GM12878 (cell line): ENCODE measurements at regions not wholly inside any gene's neighbourhood (a gene's known extent, or its start where the extent isn't known, plus 50 kb on each side); places are given as distances from the start of the nearest gene placed in this dataset.

Experiments
- ATAC-seq: fragments of 200-7000 bp; cut with Tn5 transposase; 3 replicates; pipeline ENCODE4 v1.9.1; 2020; ENCODE audit warnings: mild to moderate bottlenecking, moderate library complexity
- BruUV-seq: library from RNA; stranded (reverse); fragments of 400-500 nt; replicated peaks from 2 replicates; lab custom pipeline; 2021; lab: Mats Ljungman, UMichigan
- CTCF ChIA-PET: fragments of 300-600 bp; sonication (Branson Sonifier 250); formaldehyde crosslinking; extraction: SDS; loops from one replicate; lab custom pipeline; 2021; ENCODE audit warnings: inconsistent platforms; lab: Yijun Ruan, JAX
- POLR2A ChIA-PET: fragments of 350-600 bp; formaldehyde crosslinking; extraction: SDS; loops from one replicate; lab custom pipeline; 2021; ENCODE audit warnings: inconsistent platforms; lab: Charles Lee
- RAD21 ChIA-PET: fragments of 300-600 bp; sonication (Branson Sonifier 250); formaldehyde crosslinking; loops from one replicate; lab custom pipeline; 2023; ENCODE audit warnings: antibody characterized with exemption; ENCODE audit not compliant: unreplicated experiment; lab: Charles Lee
- SMC1A ChIA-PET: fragments of 300-600 bp; sonication (Branson Sonifier 250); formaldehyde crosslinking; loops from one replicate; lab custom pipeline; 2023; ENCODE audit not compliant: unreplicated experiment, uncharacterized antibody; lab: Charles Lee
- DNase-seq: peaks from one replicate; pipeline ENCODE4 v3.0.0-alpha.2; 2011; ENCODE audit warnings: low read depth, low spot score
- FAIRE-seq: peaks from 3 replicates; lab custom pipeline; 2011; peaks lifted over from hg19 to GRCh38; lab: Jason Lieb, UNC
- H2AFZ ChIP-seq: 2 replicates; pipeline ENCODE4 v1.6.0; 2011; ENCODE audit warnings: low read depth, low read length, control low read depth; ENCODE audit not compliant: control insufficient read depth
- H3K27ac ChIP-seq: 2 replicates; pipeline ENCODE4 v1.5.1; 2011; ENCODE audit warnings: control low read depth; ENCODE audit not compliant: control insufficient read depth, insufficient read depth
- H3K27me3 ChIP-seq, 2 experiments: replicated peaks in 1 of 2; 2 replicates each; pipeline versions ENCODE4 v1.6.0 to v1.6.1; 2011; ENCODE audit warnings: low read length in 1 of 2; ENCODE audit not compliant: control insufficient read depth in 2 of 2, insufficient read depth in 2 of 2
- H3K36me3 ChIP-seq, 2 experiments: 2 replicates each; pipeline ENCODE4 v1.5.1; 2011; ENCODE audit warnings: low read length in 1 of 2; ENCODE audit not compliant: control insufficient read depth in 2 of 2, insufficient read depth in 2 of 2
- H3K4me1 ChIP-seq: 2 replicates; pipeline ENCODE4 v1.6.1; 2011; ENCODE audit warnings: mild to moderate bottlenecking, low read length, moderate library complexity, mixed read lengths; ENCODE audit not compliant: control insufficient read depth, insufficient read depth
- H3K4me2 ChIP-seq: 2 replicates; pipeline ENCODE4 v1.6.0; 2011; ENCODE audit warnings: control low read depth; ENCODE audit not compliant: control insufficient read depth, insufficient read depth
- H3K4me3 ChIP-seq: fragments of 200-600 bp; sonication (generic); 2 replicates; pipeline ENCODE4 v1.5.1; 2016
- H3K79me2 ChIP-seq: 2 replicates; pipeline ENCODE4 v1.6.0; 2011; ENCODE audit warnings: low read length; ENCODE audit not compliant: control insufficient read depth, insufficient read depth
- H3K9ac ChIP-seq: 2 replicates; pipeline ENCODE4 v1.8.0; 2011; ENCODE audit warnings: low read length, control low read depth, mixed read lengths; ENCODE audit not compliant: control insufficient read depth, insufficient read depth
- H3K9me3 ChIP-seq: replicated peaks from 3 replicates; pipeline ENCODE4 v1.5.1; 2011; ENCODE audit warnings: mild to moderate bottlenecking, low read length; ENCODE audit not compliant: control insufficient read depth, insufficient read depth
- H4K20me1 ChIP-seq: 2 replicates; pipeline ENCODE4 v1.6.0; 2011; ENCODE audit not compliant: control insufficient read depth, insufficient read depth
- BCL11A ChIP-seq: IDR thresholded peaks from 2 replicates; pipeline ENCODE4 v1.6.1; 2011; ENCODE audit warnings: low read depth, low read length
- BRCA1 ChIP-seq: IDR thresholded peaks from 2 replicates; pipeline ENCODE4 v1.6.1; 2011; ENCODE audit warnings: low read depth, low read length, improper control_type of control experiment
- CREM ChIP-seq: IDR thresholded peaks from 2 replicates; pipeline ENCODE4 v1.6.1; 2014; ENCODE audit warnings: antibody characterized with exemption, low read depth
- IKZF1 ChIP-seq: fragments of 450-650 bp; conservative IDR thresholded peaks from 2 replicates; pipeline ENCODE4 v1.6.1; 2017; ENCODE audit warnings: antibody characterized with exemption, mild to moderate bottlenecking
- POU2F2 ChIP-seq: IDR thresholded peaks from 3 replicates; pipeline ENCODE4 v1.6.1; 2011; ENCODE audit warnings: low read depth, mild to moderate bottlenecking, low read length, borderline replicate concordance
- RB1 ChIP-seq: fragments of 450-650 bp; formaldehyde crosslinking; IDR thresholded peaks from 2 replicates; pipeline ENCODE4 v1.6.1; 2017; ENCODE audit warnings: mild to moderate bottlenecking, borderline replicate concordance
- SUZ12 ChIP-seq: fragments of 200-600 bp; sonication (generic); IDR thresholded peaks from one replicate; pipeline ENCODE4 v1.6.1; 2018; ENCODE audit warnings: antibody characterized with exemption, mild to moderate bottlenecking; ENCODE audit not compliant: unreplicated experiment
- TCF7 ChIP-seq: IDR thresholded peaks from 2 replicates; pipeline ENCODE4 v1.6.1; 2014; ENCODE audit warnings: antibody characterized with exemption, borderline replicate concordance
- ZBED1 ChIP-seq: IDR thresholded peaks from 2 replicates; pipeline ENCODE4 v1.6.1; 2016; ENCODE audit warnings: borderline replicate concordance
- ZNF207 ChIP-seq: fragments of 450-650 bp; IDR thresholded peaks from 2 replicates; pipeline ENCODE4 v1.6.1; 2014; ENCODE audit warnings: antibody characterized with exemption, mild to moderate bottlenecking, borderline replicate concordance
- ZNF274 ChIP-seq: IDR thresholded peaks from one replicate; pipeline ENCODE4 v1.8.0; 2011; ENCODE audit not compliant: insufficient read length, insufficient read depth
- ZNF592 ChIP-seq: fragments of 450-650 bp; IDR thresholded peaks from 2 replicates; pipeline ENCODE4 v1.6.1; 2017; ENCODE audit warnings: mild to moderate bottlenecking, moderate library complexity
- WGBS: methylation state at CpG from one replicate; pipeline ENCODE4 v1.1.6; 2016; ENCODE audit warnings: low lambda C conversion rate; ENCODE audit not compliant: insufficient replicate concordance, insufficient coverage; ENCODE audit errors: missing lambda C conversion rate; 5-methylcytosine and 5-hydroxymethylcytosine counted together
- in situ Hi-C: fragments of 300-500 bp; cut with MboI; formaldehyde crosslinking; loops from 9 replicates; pipeline ENCODE4 v1.14.3; 2018; ENCODE audit warnings: mixed read lengths
- intact Hi-C: fragments of 100-400 bp; cut with micrococcal nuclease; formaldehyde crosslinking; loops from one replicate; pipeline ENCODE4 v1.14.2; 2022; ENCODE audit not compliant: unreplicated experiment
- TF ChIP-seq, protein P1 (sequence below): fragments of 450-650 bp; formaldehyde crosslinking; IDR thresholded peaks from 2 replicates; pipeline ENCODE4 v1.4.0; 2022; ENCODE audit warnings: mild to moderate bottlenecking, moderate library complexity

DNA sequence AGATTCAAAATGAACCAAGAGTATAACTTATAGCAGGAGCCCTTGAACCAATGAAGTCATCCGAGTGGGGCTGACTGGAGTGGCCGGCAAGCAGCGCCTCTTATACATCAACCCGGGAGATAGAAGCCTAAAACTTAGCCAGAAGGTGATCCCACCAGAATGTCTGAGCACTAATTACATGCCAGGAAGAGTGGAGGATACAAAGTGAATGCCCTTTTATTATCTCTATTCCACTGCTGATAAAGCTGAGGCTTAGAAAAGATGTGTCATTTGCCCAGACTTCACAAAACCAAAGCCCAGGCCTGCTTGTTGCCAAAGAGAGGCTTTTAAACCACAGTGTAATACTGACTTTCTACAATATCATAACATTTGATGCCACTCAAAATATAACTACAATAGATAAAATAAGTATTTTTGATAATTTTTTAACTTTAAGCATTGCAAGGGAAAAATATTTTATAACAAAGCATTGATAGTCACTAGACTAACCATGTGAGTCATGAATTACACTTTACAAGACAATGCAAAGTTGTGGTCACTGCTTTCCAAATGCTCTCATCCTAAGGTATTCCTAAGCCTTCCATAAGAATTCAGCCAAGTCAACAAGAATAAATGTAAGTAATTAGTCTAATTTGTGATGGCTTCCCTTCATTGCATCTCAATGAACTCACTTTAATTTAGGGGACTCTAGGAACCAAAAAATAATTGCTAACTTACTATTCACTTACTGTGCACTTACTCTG lies 58.6 kb upstream of the ARID5B start (continued):
- TF ChIP-seq ZNF592 (no peak), RB1 (no peak), IKZF1 (no peak), TCF7 (no peak)

DNA sequence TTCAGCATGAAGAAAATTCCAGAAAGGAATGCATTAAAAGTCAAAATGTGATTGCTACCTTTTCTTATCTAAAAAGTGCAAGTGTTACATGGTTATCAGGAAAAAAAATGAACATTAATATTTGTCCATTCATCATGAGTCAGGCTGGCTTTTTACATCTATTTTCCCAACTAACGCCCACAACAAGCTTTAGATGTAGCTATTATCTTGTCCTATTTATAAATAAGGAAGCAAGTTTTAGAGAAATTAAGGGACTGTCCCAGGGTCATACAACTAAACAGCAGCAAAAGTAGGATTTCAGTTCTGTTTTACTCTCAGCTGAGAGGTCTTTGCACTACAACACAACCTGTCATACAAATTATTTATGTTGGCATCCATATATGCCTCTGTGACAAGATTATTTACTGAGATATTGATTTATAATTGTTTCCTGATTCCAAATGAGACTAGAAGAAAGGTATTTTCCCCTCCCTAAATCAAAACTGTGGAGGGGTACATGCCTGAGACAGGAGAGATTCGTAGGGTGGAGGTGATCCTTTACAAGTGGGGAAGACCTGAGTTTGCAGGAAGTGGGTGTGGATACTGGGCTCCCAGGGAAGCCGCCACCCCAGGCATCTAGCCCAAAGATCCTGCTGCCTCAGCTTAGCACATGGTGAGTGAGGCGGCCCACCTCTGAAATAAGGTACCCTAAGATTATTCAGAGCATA lies 57.2 kb upstream of the ARID5B start:
- Histone ChIP-seq H3K4me2 (no peak overlapping the region), H3K79me2 (no peaks in the 10 kb centered on the region), H3K27ac (no peak overlapping the region), H3K9ac (no peak overlapping the region), H4K20me1 (no peaks in the 10 kb centered on the region), H3K27me3 (no peaks in the 10 kb centered on the region), H3K4me3 (no peak overlapping the region), H3K4me1 (no peaks in the 10 kb centered on the region), H3K9me3 (no peaks in the 10 kb centered on the region), H3K36me3 (no peaks in the 10 kb centered on the region), H2AFZ (no peak overlapping the region)
- TF ChIP-seq BRCA1 (no peak), ZNF207 (no peak), ZNF274 (no peak), SUZ12 (no peak), CREM (no peak), BCL11A (no peak), POU2F2 (no peak), ZBED1 (no peak)
- TF ChIP-seq, protein P1, sequence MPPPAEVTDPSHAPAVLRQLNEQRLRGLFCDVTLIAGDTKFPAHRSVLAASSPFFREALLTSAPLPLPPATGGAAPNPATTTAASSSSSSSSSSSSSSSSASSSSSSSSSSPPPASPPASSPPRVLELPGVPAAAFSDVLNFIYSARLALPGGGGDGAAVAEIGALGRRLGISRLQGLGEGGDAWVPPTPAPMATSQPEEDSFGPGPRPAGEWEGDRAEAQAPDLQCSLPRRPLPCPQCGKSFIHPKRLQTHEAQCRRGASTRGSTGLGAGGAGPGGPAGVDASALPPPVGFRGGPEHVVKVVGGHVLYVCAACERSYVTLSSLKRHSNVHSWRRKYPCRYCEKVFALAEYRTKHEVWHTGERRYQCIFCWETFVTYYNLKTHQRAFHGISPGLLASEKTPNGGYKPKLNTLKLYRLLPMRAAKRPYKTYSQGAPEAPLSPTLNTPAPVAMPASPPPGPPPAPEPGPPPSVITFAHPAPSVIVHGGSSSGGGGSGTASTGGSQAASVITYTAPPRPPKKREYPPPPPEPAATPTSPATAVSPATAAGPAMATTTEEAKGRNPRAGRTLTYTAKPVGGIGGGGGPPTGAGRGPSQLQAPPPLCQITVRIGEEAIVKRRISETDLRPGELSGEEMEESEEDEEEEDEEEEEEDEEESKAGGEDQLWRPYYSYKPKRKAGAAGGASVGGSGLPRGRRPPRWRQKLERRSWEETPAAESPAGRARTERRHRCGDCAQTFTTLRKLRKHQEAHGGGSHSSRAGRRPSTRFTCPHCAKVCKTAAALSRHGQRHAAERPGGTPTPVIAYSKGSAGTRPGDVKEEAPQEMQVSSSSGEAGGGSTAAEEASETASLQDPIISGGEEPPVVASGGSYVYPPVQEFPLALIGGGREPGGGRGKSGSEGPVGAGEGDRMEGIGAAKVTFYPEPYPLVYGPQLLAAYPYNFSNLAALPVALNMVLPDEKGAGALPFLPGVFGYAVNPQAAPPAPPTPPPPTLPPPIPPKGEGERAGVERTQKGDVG = no peak
- in situ Hi-C loops (loop anchor here (25.0 kb wide), 2 partner anchors 707 to 1032 kb away; no protein-coding TSS in a partner anchor), intact Hi-C loops (no loop called here)
- BruUV-seq = no TSS peak
- ATAC-seq = no peak
- ChIA-PET SMC1A (interaction anchor here (1.5 kb wide), 1 partner anchor 24 kb away, joined by 3 read pairs; no protein-coding TSS in a partner anchor), POLR2A (no interaction called here), RAD21 (no interaction called here), CTCF (no interaction called here)
- WGBS = 58% methylated on average over 4 of the region's 4 CpGs
- FAIRE-seq = no peak
- no peak for DNase-seq
